HG02678 (cell line): ENCODE measurements at regions not wholly inside any gene's neighbourhood (a gene's known extent, or its start where the extent isn't known, plus 50 kb on each side); places are given as distances from the start of the nearest gene placed in this dataset.

Source experiments
- ATAC-seq: cut with Tn5 transposase; IDR thresholded peaks from one replicate; pipeline ENCODE4 v1.9.1; 2021; ENCODE audit warnings: mild to moderate bottlenecking, moderate library complexity; ENCODE audit not compliant: unreplicated experiment

- ATAC-seq = no peak
Observed at GRCh38 chr13:57784633-57785032, 153.1 kb downstream of the PCDH17 start.

GRCh38 chr13:57787058-57787791, 155.7 kb downstream of the PCDH17 start:
- ATAC-seq = no peak

- ATAC-seq = no peak
Observed at GRCh38 chr13:57799624-57800023, 168.1 kb downstream of the PCDH17 start.

- ATAC-seq = no peak
Observed at GRCh38 chr13:57813651-57814050, 182.1 kb downstream of the PCDH17 start.

GRCh38 chr13:57815600-57815999, 184.1 kb downstream of the PCDH17 start:
- ATAC-seq = no peak

- ATAC-seq = no peak
Observed at GRCh38 chr13:57820924-57821323, 189.4 kb downstream of the PCDH17 start.

- no peak for ATAC-seq
Observed at GRCh38 chr13:57823704-57824103, 192.2 kb downstream of the PCDH17 start.

GRCh38 chr13:57824121-57824520, 192.6 kb downstream of the PCDH17 start:
- ATAC-seq = no peak

GRCh38 chr13:57825066-57825465, 193.5 kb downstream of the PCDH17 start:
- no peak for ATAC-seq

- no peak for ATAC-seq
Observed at GRCh38 chr13:57829496-57829895, 198.0 kb downstream of the PCDH17 start.

GRCh38 chr13:57832187-57832586, 200.6 kb downstream of the PCDH17 start:
- ATAC-seq = no peak

GRCh38 chr13:57837801-57838200, 206.3 kb downstream of the PCDH17 start:
- ATAC-seq = no peak

GRCh38 chr13:57843521-57843920, 212.0 kb downstream of the PCDH17 start:
- no peak for ATAC-seq

GRCh38 chr13:57846600-57847173, 215.1 kb downstream of the PCDH17 start:
- ATAC-seq = no peak

GRCh38 chr13:57857945-57858344, 226.4 kb downstream of the PCDH17 start:
- no peak for ATAC-seq

GRCh38 chr13:57858376-57858775, 226.8 kb downstream of the PCDH17 start:
- no peak for ATAC-seq

- no peak for ATAC-seq
Observed at GRCh38 chr13:57862879-57863278, 231.3 kb downstream of the PCDH17 start.

- no peak for ATAC-seq
Observed at GRCh38 chr13:57865600-57866294, 234.2 kb downstream of the PCDH17 start.

GRCh38 chr13:57874530-57874929, 243.0 kb downstream of the PCDH17 start:
- no peak for ATAC-seq

- no peak for ATAC-seq
Observed at GRCh38 chr13:57877601-57878000, 246.1 kb downstream of the PCDH17 start.

- ATAC-seq = no peak
Observed at GRCh38 chr13:57878291-57878690, 246.7 kb downstream of the PCDH17 start.

GRCh38 chr13:57897225-57897624, 265.7 kb downstream of the PCDH17 start:
- no peak for ATAC-seq
